ENCODE measurements at regions not wholly inside any gene's neighbourhood (a gene's known extent, or its start where the extent isn't known, plus 50 kb on each side); places are given as distances from the start of the nearest gene placed in this dataset.
"Not testable (repeated sequence)": the region's sequence is repeated elsewhere in the genome, so short reads cannot be mapped to it uniquely, and the experiment has no call there.

GRCh38 chr5:88029011-88029410 lies 239.6 kb downstream of the TMEM161B start:
- Histone ChIP-seq H4K20me1 (ENCODE audit: control insufficient read depth, extremely low read depth, insufficient read depth, low read length) (no peaks in the 10 kb centered on the region), H3K4me2 (ENCODE audit: extremely low read depth, insufficient read depth, low read length) (no peak overlapping the region), H3K9ac (ENCODE audit: insufficient read depth, low read length) (no peak overlapping the region), H3K9me3 (ENCODE audit: control insufficient read depth, insufficient read depth, low read depth, low read length) (no peaks in the 10 kb centered on the region), H3K27ac (ENCODE audit: insufficient read depth, low read length) (no peak overlapping the region), H3K4me3 (replicated peaks in 1 of 4; ENCODE audit: control extremely low read depth in 1 of 4, insufficient read depth in 1 of 4, low read depth in 3 of 4, low read length in 4 of 4) (no peak overlapping the region), H3K4me1 (ENCODE audit: control insufficient read depth, extremely low read depth, insufficient read depth, low read length) (no peaks in the 10 kb centered on the region), H3K79me2 (ENCODE audit: control insufficient read depth, insufficient read depth, low read length) (no peaks in the 10 kb centered on the region), H2AFZ (ENCODE audit: low read length) (no peak overlapping the region), H3K27me3 (ENCODE audit: control insufficient read depth, insufficient read depth, low read length) (no peaks in the 10 kb centered on the region), H3K36me3 (ENCODE audit: control insufficient read depth, insufficient read depth, low read length) (no peaks in the 10 kb centered on the region)
- no peak for DNase-seq (ENCODE audit: low read depth in 2 of 2)
- TF ChIP-seq EZH2 (IDR thresholded peaks at IDR 0.05; ENCODE audit: low read length, missing control alignments) (no peak), CTCF (conservative IDR thresholded peaks at IDR 0.05 in 1 of 2, IDR thresholded peaks at IDR 0.05 in 1 of 2; ENCODE audit: low read depth in 1 of 2, low read length in 2 of 2) (no peak)

DNA sequence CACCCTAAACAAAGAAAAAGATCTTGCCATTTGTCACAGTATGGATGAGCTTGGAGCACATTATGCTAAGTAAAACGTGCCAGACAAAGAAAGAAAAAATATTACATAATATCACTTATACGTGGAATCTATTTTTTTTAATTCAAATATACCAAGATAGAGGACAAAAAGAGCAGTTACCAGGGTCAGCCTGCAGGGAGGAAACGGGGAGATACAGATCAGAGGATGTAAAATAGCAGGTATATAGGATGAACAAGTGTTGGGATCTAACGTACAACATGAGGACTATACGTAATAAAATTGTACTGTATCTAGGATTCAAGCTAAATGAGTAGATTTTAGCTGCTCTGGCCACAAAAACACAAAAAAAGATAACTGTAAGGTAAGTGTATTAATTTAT lies 247.5 kb downstream of the TMEM161B start:
- Histone ChIP-seq H3K4me3 (replicated peaks in 1 of 4; ENCODE audit: control extremely low read depth in 1 of 4, insufficient read depth in 1 of 4, low read depth in 3 of 4, low read length in 4 of 4) (no peak overlapping the region), H2AFZ (ENCODE audit: low read length) (no peak overlapping the region), H3K4me2 (ENCODE audit: extremely low read depth, insufficient read depth, low read length) (no peak overlapping the region), H3K36me3 (ENCODE audit: control insufficient read depth, insufficient read depth, low read length) (no peaks in the 10 kb centered on the region), H3K9ac (ENCODE audit: insufficient read depth, low read length) (no peak overlapping the region), H3K27ac (ENCODE audit: insufficient read depth, low read length) (no peak overlapping the region), H3K27me3 (ENCODE audit: control insufficient read depth, insufficient read depth, low read length) (no peaks in the 10 kb centered on the region), H3K79me2 (ENCODE audit: control insufficient read depth, insufficient read depth, low read length) (no peaks in the 10 kb centered on the region), H3K9me3 (ENCODE audit: control insufficient read depth, insufficient read depth, low read depth, low read length) (no peaks in the 10 kb centered on the region), H3K4me1 (ENCODE audit: control insufficient read depth, extremely low read depth, insufficient read depth, low read length) (no peaks in the 10 kb centered on the region), H4K20me1 (ENCODE audit: control insufficient read depth, extremely low read depth, insufficient read depth, low read length) (no peaks in the 10 kb centered on the region)
- no peak for DNase-seq (ENCODE audit: low read depth in 2 of 2)
- TF ChIP-seq EZH2 (IDR thresholded peaks at IDR 0.05; ENCODE audit: low read length, missing control alignments) = no peak
- TF ChIP-seq CTCF (conservative IDR thresholded peaks at IDR 0.05 in 1 of 2, IDR thresholded peaks at IDR 0.05 in 1 of 2; ENCODE audit: low read depth in 1 of 2, low read length in 2 of 2) = no peak

GRCh38 chr5:88014984-88015383 lies 253.7 kb downstream of the TMEM161B start:
- H3K79me2 ChIP-seq (ENCODE audit: control insufficient read depth, insufficient read depth, low read length); H2AFZ ChIP-seq (ENCODE audit: low read length); H3K4me3 ChIP-seq (replicated peaks in 1 of 4; ENCODE audit: control extremely low read depth in 1 of 4, insufficient read depth in 1 of 4, low read depth in 3 of 4, low read length in 4 of 4); H3K9me3 ChIP-seq (ENCODE audit: control insufficient read depth, insufficient read depth, low read depth, low read length); H3K27me3 ChIP-seq (ENCODE audit: control insufficient read depth, insufficient read depth, low read length); H3K36me3 ChIP-seq (ENCODE audit: control insufficient read depth, insufficient read depth, low read length); H3K27ac ChIP-seq (ENCODE audit: insufficient read depth, low read length); DNase-seq (ENCODE audit: low read depth in 2 of 2); H3K9ac ChIP-seq (ENCODE audit: insufficient read depth, low read length); H3K4me2 ChIP-seq (ENCODE audit: extremely low read depth, insufficient read depth, low read length); H4K20me1 ChIP-seq (ENCODE audit: control insufficient read depth, extremely low read depth, insufficient read depth, low read length); H3K4me1 ChIP-seq (ENCODE audit: control insufficient read depth, extremely low read depth, insufficient read depth, low read length): not testable (repeated sequence)

GRCh38 chr5:88000877-88001276 lies 267.8 kb downstream of the TMEM161B start:
- Histone ChIP-seq H4K20me1 (ENCODE audit: control insufficient read depth, extremely low read depth, insufficient read depth, low read length) (no peaks in the 10 kb centered on the region), H3K79me2 (ENCODE audit: control insufficient read depth, insufficient read depth, low read length) (no peaks in the 10 kb centered on the region), H3K9ac (ENCODE audit: insufficient read depth, low read length) (no peak overlapping the region), H3K27me3 (ENCODE audit: control insufficient read depth, insufficient read depth, low read length) (no peaks in the 10 kb centered on the region), H3K36me3 (ENCODE audit: control insufficient read depth, insufficient read depth, low read length) (no peaks in the 10 kb centered on the region), H3K4me3 (replicated peaks in 1 of 4; ENCODE audit: control extremely low read depth in 1 of 4, insufficient read depth in 1 of 4, low read depth in 3 of 4, low read length in 4 of 4) (no peak overlapping the region), H2AFZ (ENCODE audit: low read length) (no peak overlapping the region), H3K4me2 (ENCODE audit: extremely low read depth, insufficient read depth, low read length) (no peak overlapping the region), H3K9me3 (ENCODE audit: control insufficient read depth, insufficient read depth, low read depth, low read length) (no peaks in the 10 kb centered on the region), H3K27ac (ENCODE audit: insufficient read depth, low read length) (no peak overlapping the region), H3K4me1 (ENCODE audit: control insufficient read depth, extremely low read depth, insufficient read depth, low read length) (no peaks in the 10 kb centered on the region)
- TF ChIP-seq CTCF (conservative IDR thresholded peaks at IDR 0.05 in 1 of 2, IDR thresholded peaks at IDR 0.05 in 1 of 2; ENCODE audit: low read depth in 1 of 2, low read length in 2 of 2) (no peak), EZH2 (IDR thresholded peaks at IDR 0.05; ENCODE audit: low read length, missing control alignments) (no peak)
- no peak for DNase-seq (ENCODE audit: low read depth in 2 of 2)
